ENCODE measurements at regions not wholly inside any gene's neighbourhood (a gene's known extent, or its start where the extent isn't known, plus 50 kb on each side); places are given as distances from the start of the nearest gene placed in this dataset.

DNA sequence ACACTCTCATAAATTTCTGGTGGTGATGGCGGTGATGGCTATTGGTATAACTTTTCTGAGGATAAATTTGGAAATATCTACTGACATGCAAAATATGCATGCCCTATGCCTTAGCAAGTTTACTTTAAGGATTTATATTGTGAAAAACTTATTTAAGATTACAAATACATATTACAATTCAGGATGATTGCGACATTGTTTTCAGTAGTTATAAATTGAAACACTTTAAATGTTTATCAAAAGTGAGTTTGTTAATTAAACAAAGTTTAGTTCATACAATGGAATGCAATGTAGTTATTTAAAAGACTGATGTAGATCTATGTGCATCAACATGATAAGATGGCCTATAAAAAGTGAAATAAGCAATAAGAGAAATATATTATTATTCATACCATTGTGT lies 331.3 kb upstream of the NR5A2 start:
- no peak for TF ChIP-seq SIN3A (IDR thresholded peaks at IDR 0.05; ENCODE audit: borderline replicate concordance, insufficient read depth, low read length)
- TF ChIP-seq POLR2AphosphoS5 (IDR thresholded peaks at IDR 0.05; ENCODE audit: low read depth, low read length) = no peak
- TF ChIP-seq, protein P1, sequence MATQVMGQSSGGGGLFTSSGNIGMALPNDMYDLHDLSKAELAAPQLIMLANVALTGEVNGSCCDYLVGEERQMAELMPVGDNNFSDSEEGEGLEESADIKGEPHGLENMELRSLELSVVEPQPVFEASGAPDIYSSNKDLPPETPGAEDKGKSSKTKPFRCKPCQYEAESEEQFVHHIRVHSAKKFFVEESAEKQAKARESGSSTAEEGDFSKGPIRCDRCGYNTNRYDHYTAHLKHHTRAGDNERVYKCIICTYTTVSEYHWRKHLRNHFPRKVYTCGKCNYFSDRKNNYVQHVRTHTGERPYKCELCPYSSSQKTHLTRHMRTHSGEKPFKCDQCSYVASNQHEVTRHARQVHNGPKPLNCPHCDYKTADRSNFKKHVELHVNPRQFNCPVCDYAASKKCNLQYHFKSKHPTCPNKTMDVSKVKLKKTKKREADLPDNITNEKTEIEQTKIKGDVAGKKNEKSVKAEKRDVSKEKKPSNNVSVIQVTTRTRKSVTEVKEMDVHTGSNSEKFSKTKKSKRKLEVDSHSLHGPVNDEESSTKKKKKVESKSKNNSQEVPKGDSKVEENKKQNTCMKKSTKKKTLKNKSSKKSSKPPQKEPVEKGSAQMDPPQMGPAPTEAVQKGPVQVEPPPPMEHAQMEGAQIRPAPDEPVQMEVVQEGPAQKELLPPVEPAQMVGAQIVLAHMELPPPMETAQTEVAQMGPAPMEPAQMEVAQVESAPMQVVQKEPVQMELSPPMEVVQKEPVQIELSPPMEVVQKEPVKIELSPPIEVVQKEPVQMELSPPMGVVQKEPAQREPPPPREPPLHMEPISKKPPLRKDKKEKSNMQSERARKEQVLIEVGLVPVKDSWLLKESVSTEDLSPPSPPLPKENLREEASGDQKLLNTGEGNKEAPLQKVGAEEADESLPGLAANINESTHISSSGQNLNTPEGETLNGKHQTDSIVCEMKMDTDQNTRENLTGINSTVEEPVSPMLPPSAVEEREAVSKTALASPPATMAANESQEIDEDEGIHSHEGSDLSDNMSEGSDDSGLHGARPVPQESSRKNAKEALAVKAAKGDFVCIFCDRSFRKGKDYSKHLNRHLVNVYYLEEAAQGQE (IDR thresholded peaks at IDR 0.05; ENCODE audit: insufficient read depth in 1 of 2, low read depth in 2 of 2, low read length in 2 of 2) = no peak
- no peak for TF ChIP-seq TAF1 (IDR thresholded peaks at IDR 0.05; ENCODE audit: borderline replicate concordance, insufficient read depth, low read length)
- TF ChIP-seq FOXP2 (optimal IDR thresholded peaks at IDR 0.05; ENCODE audit: borderline replicate concordance, extremely low read depth, extremely low read length, insufficient read depth) = no peak

DNA sequence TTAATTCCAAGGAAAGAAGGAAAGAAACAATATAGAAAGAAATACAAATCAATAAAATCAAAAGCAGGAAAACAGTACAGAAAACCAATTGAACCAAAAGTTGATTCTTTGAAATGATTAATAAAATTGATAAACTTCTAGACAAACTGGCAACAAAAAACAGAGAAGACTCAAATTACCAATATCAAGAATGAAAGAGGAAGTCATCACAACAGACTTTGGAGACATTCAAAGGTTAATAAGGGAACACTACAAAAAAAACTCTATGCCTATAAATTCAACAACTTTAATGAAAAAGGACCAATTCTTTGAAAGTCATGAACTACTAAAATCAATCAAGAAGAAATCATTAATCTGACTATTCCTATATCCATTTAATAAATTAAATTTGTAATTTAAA lies 329.3 kb upstream of the NR5A2 start:
- TF ChIP-seq TAF1 (IDR thresholded peaks at IDR 0.05; ENCODE audit: borderline replicate concordance, insufficient read depth, low read length) = no peak
- no peak for TF ChIP-seq POLR2AphosphoS5 (IDR thresholded peaks at IDR 0.05; ENCODE audit: low read depth, low read length)
- TF ChIP-seq SIN3A (IDR thresholded peaks at IDR 0.05; ENCODE audit: borderline replicate concordance, insufficient read depth, low read length) = no peak
- TF ChIP-seq, protein P1 (IDR thresholded peaks at IDR 0.05; ENCODE audit: insufficient read depth in 1 of 2, low read depth in 2 of 2, low read length in 2 of 2) = no peak
- no peak for TF ChIP-seq FOXP2 (optimal IDR thresholded peaks at IDR 0.05; ENCODE audit: borderline replicate concordance, extremely low read depth, extremely low read length, insufficient read depth)

DNA sequence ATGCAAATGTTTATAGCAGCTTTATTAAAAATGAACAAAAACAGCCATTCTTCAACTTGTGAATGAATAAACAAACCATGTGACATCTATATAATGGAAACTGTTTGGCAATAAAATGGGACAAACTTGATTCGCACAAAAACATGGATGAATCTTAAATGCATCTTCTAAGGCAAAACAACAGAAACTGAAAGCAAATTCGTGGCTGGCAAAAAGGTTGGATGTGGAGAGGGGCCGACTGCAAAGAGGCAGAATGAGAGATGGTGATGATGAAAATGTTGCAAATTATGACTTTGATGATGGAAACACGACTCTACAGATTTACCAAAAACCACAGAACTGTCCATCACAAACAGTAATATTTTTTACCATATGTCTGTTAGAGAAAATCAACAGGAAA lies 327.0 kb upstream of the NR5A2 start:
- no peak for TF ChIP-seq POLR2AphosphoS5 (IDR thresholded peaks at IDR 0.05; ENCODE audit: low read depth, low read length)
- no peak for TF ChIP-seq FOXP2 (optimal IDR thresholded peaks at IDR 0.05; ENCODE audit: borderline replicate concordance, extremely low read depth, extremely low read length, insufficient read depth)
- no peak for TF ChIP-seq SIN3A (IDR thresholded peaks at IDR 0.05; ENCODE audit: borderline replicate concordance, insufficient read depth, low read length)
- no peak for TF ChIP-seq TAF1 (IDR thresholded peaks at IDR 0.05; ENCODE audit: borderline replicate concordance, insufficient read depth, low read length)
- TF ChIP-seq, protein P1 (IDR thresholded peaks at IDR 0.05; ENCODE audit: insufficient read depth in 1 of 2, low read depth in 2 of 2, low read length in 2 of 2) = no peak

DNA sequence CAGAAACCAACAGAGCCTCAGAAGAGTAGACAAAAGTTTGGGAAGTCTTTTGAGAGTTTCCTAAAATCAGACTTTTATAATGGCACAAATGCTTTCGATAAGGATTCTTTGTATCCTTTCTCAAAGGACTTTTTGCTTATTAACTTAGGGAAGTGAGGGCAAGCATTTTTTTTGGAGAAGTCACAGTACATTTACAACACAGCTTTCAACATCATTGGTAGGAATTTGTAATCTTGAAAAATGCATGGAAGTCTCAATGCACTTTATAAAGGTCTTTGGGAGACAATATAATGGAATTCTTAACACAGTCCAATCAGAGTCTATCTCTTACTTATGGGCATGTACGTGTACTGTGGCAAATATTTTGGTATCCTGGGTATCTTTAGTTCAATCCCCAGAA lies 325.8 kb upstream of the NR5A2 start:
- TF ChIP-seq, protein P1 (IDR thresholded peaks at IDR 0.05; ENCODE audit: insufficient read depth in 1 of 2, low read depth in 2 of 2, low read length in 2 of 2) = no peak
- no peak for TF ChIP-seq TAF1 (IDR thresholded peaks at IDR 0.05; ENCODE audit: borderline replicate concordance, insufficient read depth, low read length)
- no peak for TF ChIP-seq FOXP2 (optimal IDR thresholded peaks at IDR 0.05; ENCODE audit: borderline replicate concordance, extremely low read depth, extremely low read length, insufficient read depth)
- TF ChIP-seq SIN3A (IDR thresholded peaks at IDR 0.05; ENCODE audit: borderline replicate concordance, insufficient read depth, low read length) = no peak
- no peak for TF ChIP-seq POLR2AphosphoS5 (IDR thresholded peaks at IDR 0.05; ENCODE audit: low read depth, low read length)

DNA sequence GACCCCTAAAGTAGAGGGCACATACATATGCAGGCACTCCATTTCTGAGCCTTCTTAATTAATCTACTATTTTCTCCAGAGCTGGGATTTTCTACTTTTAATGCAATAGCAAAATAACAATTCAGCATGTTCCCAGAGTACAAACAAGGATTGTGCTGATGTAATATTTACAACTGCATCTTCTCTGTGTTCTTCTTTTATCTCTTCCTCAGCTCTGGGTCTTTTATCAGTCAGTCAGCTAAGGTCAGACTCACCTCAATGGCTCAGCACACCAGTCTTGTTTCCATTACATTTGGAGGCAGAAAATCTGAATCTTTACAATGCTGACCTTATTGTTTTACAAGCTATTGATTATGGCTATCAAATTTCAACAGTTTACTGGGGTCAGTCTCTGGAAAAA lies 323.3 kb upstream of the NR5A2 start:
- TF ChIP-seq POLR2AphosphoS5 (IDR thresholded peaks at IDR 0.05; ENCODE audit: low read depth, low read length) = no peak
- TF ChIP-seq, protein P1 (IDR thresholded peaks at IDR 0.05; ENCODE audit: insufficient read depth in 1 of 2, low read depth in 2 of 2, low read length in 2 of 2) = no peak
- no peak for TF ChIP-seq SIN3A (IDR thresholded peaks at IDR 0.05; ENCODE audit: borderline replicate concordance, insufficient read depth, low read length)
- no peak for TF ChIP-seq TAF1 (IDR thresholded peaks at IDR 0.05; ENCODE audit: borderline replicate concordance, insufficient read depth, low read length)
- TF ChIP-seq FOXP2 (optimal IDR thresholded peaks at IDR 0.05; ENCODE audit: borderline replicate concordance, extremely low read depth, extremely low read length, insufficient read depth) = no peak

Data from PFSK-1 (cell line).